ENCODE measurements at regions not wholly inside any gene's neighbourhood (a gene's known extent, or its start where the extent isn't known, plus 50 kb on each side); places are given as distances from the start of the nearest gene placed in this dataset.
"Not testable (repeated sequence)": the region's sequence is repeated elsewhere in the genome, so short reads cannot be mapped to it uniquely, and the experiment has no call there.

DNA sequence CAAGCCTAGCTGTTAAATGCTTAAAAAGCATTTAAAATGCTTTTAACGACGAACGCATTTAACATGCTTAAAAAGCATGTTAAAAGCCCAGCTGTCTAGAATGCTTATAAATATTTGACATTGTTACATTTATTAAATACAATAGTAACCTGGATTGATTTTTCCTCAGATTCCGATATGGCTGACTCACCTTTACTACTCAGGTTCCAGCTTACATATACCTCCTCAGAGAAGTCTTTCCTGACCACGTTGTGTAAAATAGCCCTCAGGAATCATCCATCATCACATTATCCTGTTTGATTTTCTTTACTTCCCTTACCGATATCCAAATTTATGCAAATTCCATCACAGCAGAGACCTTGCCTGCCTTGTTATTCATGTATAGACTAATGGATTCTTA lies 51.4 kb downstream of the SLC41A2 start:
- intact Hi-C loops (cut with micrococcal nuclease) = no loop called here

DNA sequence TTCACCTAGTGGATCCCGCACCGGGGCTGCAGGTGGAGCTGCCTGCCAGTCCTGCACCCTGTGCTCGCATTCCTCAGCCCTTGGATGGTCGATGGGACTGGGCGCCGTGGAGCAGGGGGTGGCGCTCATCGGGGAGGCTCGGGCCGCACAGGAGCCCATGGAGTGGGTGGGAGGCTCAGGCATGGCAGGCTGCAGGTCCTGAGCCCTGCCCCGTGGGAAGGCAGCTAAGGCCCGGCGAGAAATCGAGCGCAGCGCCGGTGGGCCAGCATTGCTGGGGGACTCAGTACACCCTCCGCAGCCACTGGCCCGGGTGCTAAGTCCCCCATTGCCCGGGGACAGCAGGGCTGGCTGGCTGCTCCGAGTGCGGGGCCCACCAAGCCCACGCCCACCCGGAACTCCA lies 52.6 kb downstream of the SLC41A2 start:
- intact Hi-C loops (cut with micrococcal nuclease) = not testable (repeated sequence)

- intact Hi-C loops (cut with micrococcal nuclease) = no loop called here
Observed at GRCh38 chr12:104903648-104904423, 54.3 kb downstream of the SLC41A2 start.

- intact Hi-C loops (cut with micrococcal nuclease) = no loop called here
Observed at GRCh38 chr12:104902125-104902524, 56.0 kb downstream of the SLC41A2 start.

- intact Hi-C loops (cut with micrococcal nuclease) = no loop called here
Observed at GRCh38 chr12:104896710-104897109, 61.4 kb downstream of the SLC41A2 start.

- intact Hi-C loops (cut with micrococcal nuclease) = no loop called here
Observed at GRCh38 chr12:104896146-104896545, 61.9 kb downstream of the SLC41A2 start.

DNA sequence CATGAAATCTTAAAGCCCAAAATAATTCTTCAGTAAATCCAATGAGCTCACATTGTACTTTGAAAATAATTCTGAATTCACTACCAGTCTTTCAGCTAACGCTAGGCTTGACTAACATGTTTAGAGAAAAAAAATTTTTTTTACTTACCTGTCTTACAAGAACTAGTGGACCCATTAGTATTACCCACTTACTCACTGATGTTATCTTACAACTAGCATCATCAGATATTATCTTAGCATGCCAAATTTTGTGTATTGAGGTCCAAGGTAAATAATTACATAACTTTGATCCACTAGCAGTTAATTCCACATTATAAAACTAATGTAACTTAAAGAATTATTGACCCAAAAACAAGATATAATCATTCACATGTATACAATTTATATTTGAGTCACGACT lies 62.7 kb downstream of the SLC41A2 start:
- intact Hi-C loops (cut with micrococcal nuclease) = no loop called here

DNA sequence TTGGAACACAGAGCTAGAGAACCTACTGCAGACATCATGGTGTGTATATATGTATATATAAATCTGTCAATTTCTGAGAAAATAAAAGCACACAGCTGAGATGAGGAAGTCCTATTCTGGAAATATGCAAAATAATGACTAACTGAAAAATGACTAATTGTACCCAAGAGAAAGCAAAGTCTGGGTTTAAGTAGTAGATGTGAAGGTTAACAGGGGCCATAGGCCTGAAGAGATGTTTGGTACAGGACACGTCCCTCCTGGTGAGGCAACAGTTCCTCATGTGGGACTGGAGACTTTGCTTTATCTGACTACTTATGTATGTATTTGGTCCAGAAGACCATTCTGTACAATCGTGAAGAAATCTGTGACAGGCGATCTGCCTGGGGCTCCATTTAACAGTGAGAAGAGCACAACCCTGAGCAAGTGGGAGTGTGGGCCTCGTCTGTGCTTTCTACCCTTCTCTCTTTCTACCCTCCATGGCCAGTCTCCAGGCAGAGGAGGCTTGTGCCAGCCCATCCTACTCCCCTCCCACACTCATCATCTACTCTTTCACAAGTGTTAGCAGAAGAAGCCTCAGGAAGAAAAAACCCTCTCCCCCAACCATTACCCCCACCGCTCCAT lies 67.5 kb downstream of the SLC41A2 start:
- intact Hi-C loops (cut with micrococcal nuclease) = no loop called here

- intact Hi-C loops (cut with micrococcal nuclease) = no loop called here
Observed at GRCh38 chr12:104889735-104890134, 68.4 kb downstream of the SLC41A2 start.

- intact Hi-C loops (cut with micrococcal nuclease) = no loop called here
Observed at GRCh38 chr12:104888892-104889291, 69.2 kb downstream of the SLC41A2 start.

DNA sequence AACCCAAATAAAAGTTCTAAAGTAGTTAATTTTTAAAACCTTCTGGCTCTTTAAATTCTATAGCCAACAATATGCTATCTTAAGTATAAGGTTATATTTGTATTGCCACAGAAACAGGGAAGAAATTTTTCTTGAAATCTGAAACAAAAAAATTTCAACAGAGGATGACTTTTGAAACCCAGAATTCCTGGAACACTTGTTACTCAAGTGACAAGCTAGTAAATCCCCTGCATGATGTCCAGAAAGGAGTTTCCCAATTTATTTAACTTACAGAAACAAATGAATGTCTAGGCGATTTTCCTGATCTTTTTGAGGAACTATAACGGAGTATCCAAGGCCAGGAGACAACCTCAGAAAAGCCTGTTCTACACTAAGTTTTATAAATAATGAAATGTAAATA lies 69.6 kb downstream of the SLC41A2 start:
- intact Hi-C loops (cut with micrococcal nuclease) = no loop called here

GRCh38 chr12:104887452-104887851 lies 70.6 kb downstream of the SLC41A2 start:
- intact Hi-C loops (cut with micrococcal nuclease) = no loop called here

DNA sequence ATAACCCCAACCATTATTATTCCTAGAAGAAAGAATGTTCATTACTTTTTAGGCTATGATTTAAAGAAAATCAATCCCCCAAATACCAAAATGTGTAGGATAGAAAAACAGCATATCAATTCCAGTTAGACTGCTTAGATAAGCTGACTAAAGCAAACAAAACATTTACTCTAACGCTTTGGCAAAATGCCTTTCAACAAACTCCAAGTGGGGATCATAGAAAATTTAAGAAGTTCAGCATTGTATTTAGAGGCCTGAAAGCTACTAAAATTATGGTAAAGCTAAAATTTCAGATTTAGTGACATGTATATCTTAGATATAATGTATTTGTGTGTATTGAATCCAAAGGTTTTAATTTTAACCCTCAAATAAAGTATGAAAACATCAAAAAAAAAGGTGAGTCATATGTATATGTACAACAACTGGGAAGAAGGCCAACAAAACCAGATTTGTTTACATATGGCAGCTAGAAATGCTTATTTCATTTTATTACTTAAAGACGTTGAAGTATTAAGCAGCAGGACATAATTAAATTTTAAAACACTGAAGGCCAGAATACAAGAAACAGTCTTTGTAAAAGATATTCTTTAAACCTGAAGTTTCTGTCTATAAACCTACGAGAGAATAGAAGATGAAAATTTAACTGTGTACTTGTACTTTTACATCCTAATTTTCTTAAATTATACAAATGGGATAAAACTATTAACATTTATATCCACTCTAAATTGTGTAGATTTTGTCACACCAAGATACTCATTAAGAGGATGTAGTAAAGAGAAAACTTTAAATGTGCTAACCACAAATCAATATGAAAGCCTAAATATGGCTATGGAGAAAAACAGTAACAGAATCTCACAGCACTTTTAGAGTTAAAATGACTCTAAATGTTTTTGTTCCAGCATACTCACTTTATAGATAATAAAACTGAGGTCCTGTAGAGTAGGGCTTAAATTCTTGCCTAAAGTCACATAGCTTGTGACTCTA lies 71.4 kb downstream of the SLC41A2 start:
- intact Hi-C loops (cut with micrococcal nuclease) = no loop called here

- intact Hi-C loops (cut with micrococcal nuclease) = loop anchor here (5.0 kb wide), 1 partner anchor 157 kb away; no protein-coding TSS in a partner anchor
Observed at GRCh38 chr12:104878858-104879257, 79.2 kb downstream of the SLC41A2 start.

DNA sequence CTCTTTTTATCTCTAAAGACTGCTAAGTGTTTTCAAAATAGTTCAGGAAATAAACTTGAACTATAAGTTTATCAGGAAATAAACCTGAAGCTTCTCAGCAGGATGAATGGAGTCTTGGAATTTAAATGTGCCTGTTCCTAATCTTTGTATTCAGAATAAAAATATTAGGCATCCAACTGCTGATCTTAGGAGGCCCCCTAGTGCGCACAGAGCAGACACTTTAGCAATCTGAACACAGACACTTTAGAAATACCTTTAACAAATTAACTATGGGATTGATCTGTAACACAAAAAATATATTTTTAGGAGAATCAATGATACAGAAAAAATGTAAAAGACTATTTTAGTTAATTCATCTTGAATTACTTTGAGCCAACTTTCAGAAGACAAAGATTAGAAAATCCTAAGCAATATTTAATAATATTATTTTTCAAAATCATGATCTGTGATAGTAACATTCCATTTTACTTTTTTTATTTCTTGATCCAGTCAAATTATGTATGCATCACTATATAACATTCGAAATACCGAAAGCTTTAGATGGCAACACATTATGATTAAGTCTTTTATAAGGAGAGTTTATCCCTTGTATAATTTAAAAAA lies 80.9 kb downstream of the SLC41A2 start:
- intact Hi-C loops (cut with micrococcal nuclease) = loop anchor here (1.0 to 5.0 kb wide), 7 partner anchors 144 to 676 kb away; partner anchors contain the start of gene CHST11

DNA sequence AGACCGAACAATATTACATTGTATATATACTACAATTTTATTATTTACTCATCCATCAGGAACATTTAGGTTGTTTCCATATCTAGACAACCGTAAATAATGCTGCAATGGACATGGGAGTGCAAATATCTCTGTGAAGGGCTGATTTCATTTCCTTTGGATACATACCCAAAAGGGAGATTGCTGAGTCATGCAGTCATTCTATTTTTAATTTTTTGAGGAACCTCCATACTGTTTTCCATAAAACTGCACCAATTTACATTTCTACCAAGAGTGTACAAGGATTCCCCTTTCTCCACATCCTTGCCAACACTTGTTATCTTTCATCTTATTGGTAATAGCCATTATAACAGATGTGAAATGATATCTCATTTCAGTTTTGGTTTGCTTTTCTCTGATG lies 84.7 kb downstream of the SLC41A2 start:
- intact Hi-C loops (cut with micrococcal nuclease) = no loop called here

DNA sequence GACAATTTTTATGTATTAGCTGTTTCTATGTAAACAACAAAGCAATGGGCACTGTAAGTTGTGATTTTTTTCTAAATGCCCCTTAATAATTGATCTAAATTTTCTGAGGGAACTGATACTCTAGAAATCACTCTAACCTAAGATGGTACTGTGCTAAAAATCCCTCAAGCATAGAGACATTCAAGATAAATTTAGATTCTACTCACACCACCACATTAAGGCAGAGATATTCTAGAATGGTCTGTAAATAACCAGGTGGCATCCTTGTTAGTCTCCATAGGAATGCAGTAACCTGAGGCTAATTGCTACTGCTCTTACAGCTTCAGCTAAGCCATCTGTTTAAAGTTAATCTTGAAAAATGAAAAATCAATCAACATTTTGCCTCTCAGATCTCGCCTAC lies 87.3 kb downstream of the SLC41A2 start:
- intact Hi-C loops (cut with micrococcal nuclease) = no loop called here

GRCh38 chr12:104866291-104866690 lies 91.8 kb downstream of the SLC41A2 start:
- intact Hi-C loops (cut with micrococcal nuclease) = loop anchor here (5.0 kb wide), 1 partner anchor 119 kb away; no protein-coding TSS in a partner anchor

- intact Hi-C loops (cut with micrococcal nuclease) = loop anchor here (5.0 kb wide), 1 partner anchor 118 kb away; no protein-coding TSS in a partner anchor
Observed at GRCh38 chr12:104865080-104865479, 93.0 kb downstream of the SLC41A2 start.

DNA sequence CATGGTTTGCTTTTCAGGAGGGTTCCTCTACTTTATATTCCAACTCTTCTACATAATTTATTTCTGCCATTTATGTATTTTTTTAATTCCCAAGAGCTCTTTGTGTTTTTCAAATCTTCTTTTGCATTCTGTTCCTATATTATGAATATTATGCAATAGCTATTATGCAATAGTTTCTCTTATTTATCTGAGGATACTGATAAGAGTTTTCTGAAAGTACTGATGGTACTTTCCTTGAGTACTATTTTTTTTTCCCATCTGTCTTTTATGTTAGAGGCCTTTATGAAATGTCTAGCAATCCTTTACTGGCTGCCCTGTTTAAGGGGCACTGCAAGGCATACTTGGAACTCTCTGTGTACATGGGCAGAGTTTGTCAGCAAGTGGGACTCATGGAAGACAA lies 93.4 kb downstream of the SLC41A2 start:
- intact Hi-C loops (cut with micrococcal nuclease) = loop anchor here (5.0 kb wide), 1 partner anchor 117 kb away; no protein-coding TSS in a partner anchor

- intact Hi-C loops (cut with micrococcal nuclease) = no loop called here
Observed at GRCh38 chr12:104863296-104863948, 94.7 kb downstream of the SLC41A2 start.
